Right lobe of liver (tissue), 6 donors: ENCODE measurements at regions not wholly inside any gene's neighbourhood (a gene's known extent, or its start where the extent isn't known, plus 50 kb on each side); places are given as distances from the start of the nearest gene placed in this dataset.

ENCODE experiments used
- ATAC-seq, 4 donors: fragments of 200-7000 bp; cut with Tn5 transposase; one replicate each; pipeline ENCODE4 v1.9.1; 2020; ENCODE audit warnings: mild to moderate bottlenecking in 4 of 4, moderate library complexity in 4 of 4
- DNase-seq, 3 donors: peaks; one replicate each; pipeline ENCODE4 v3.0.0-alpha.2; 2020
- H3K27ac ChIP-seq, 3 donors: fragments of 200-600 bp; one replicate each; pipeline ENCODE4 v1.8.0; 2022
- H3K27me3 ChIP-seq, 2 donors: fragments of 200-600 bp; one replicate each; pipeline ENCODE4 v1.8.0; 2022
- H3K36me3 ChIP-seq, 4 donors: fragments of 200-600 bp; sonication (generic) in 1 of 4; one replicate each; pipeline versions ENCODE4 v1.5.1 to v1.8.0; 2017 to 2022; ENCODE audit warnings: control low read depth in 1 of 4
- H3K4me1 ChIP-seq, 4 donors: fragments of 200-600 bp; sonication (generic) in 1 of 4; one replicate each; pipeline versions ENCODE4 v1.5.1 to v1.8.0; 2017 to 2022; ENCODE audit warnings: control low read depth in 1 of 4
- H3K4me3 ChIP-seq, 3 donors: fragments of 200-600 bp; one replicate each; pipeline ENCODE4 v1.8.0; 2022
- H3K9me3 ChIP-seq, 4 donors: fragments of 200-600 bp; sonication (generic) in 1 of 4; one replicate each; pipeline versions ENCODE4 v1.5.1 to v1.8.0; 2017 to 2022; ENCODE audit warnings: control low read depth in 1 of 4
- CTCF ChIP-seq, 4 donors: fragments of 200-600 bp in 3 of 4; fragments of 450-650 bp in 1 of 4; IDR thresholded peaks; one replicate each; pipeline versions ENCODE4 v1.5.1 to v1.8.0; 2016 to 2022; ENCODE audit warnings: antibody characterized with exemption in 4 of 4, mild to moderate bottlenecking in 2 of 4
- POLR2A ChIP-seq: fragments of 450-650 bp; IDR thresholded peaks from one replicate; pipeline ENCODE4 v1.6.1; 2017; ENCODE audit warnings: antibody characterized with exemption, mild to moderate bottlenecking
- WGBS: methylation state at CpG from one replicate; pipeline ENCODE4 v1.1.6; 2018; ENCODE audit warnings: low coverage, low lambda C conversion rate; ENCODE audit not compliant: insufficient coverage; ENCODE audit errors: missing lambda C conversion rate; 5-methylcytosine and 5-hydroxymethylcytosine counted together
- intact Hi-C, 2 donors: fragments of 100-400 bp; cut with DNase I; formaldehyde crosslinking; loops; one replicate each; pipeline versions ENCODE4 v1.11.2 to v1.14.1; 2022
- donor health status: DM: no; HTN: yes; CAD: no.
- donor health status: DM: no; HTN: no; CAD: no.
- donor health status: DM: no; HTN: no; CAD: no.
- donor health status: DM: no; HTN: yes; CAD: no.
- donor health status: DM: no; HTN: yes; CAD: no.

- ATAC-seq, result no peak
- WGBS, result 82% methylated on average over 8 of the region's 8 CpGs
- no peak for DNase-seq
- Histone ChIP-seq H3K27me3 (no peaks in the 10 kb centered on the region), H3K9me3 (no peaks in the 10 kb centered on the region), H3K4me3 (no peak overlapping the region), H3K27ac (no peak overlapping the region), H3K36me3 (no peaks in the 10 kb centered on the region), H3K4me1 (no peaks in the 10 kb centered on the region)
- intact Hi-C loops, result no loop called here
- TF ChIP-seq CTCF (IDR thresholded peaks at IDR 0.05), result no peak
- no peak for TF ChIP-seq POLR2A
Observed at GRCh38 chr3:152608696-152609594, 226.0 kb upstream of the P2RY1 start.

GRCh38 chr3:152609891-152610290, 225.0 kb upstream of the P2RY1 start:
- Histone ChIP-seq H3K4me3 (no peak overlapping the region), H3K9me3 (no peaks in the 10 kb centered on the region), H3K27ac (no peak overlapping the region), H3K36me3 (no peaks in the 10 kb centered on the region), H3K27me3 (no peaks in the 10 kb centered on the region), H3K4me1 (no peaks in the 10 kb centered on the region)
- intact Hi-C loops, result no loop called here
- no peak for DNase-seq
- ATAC-seq, result no peak
- TF ChIP-seq POLR2A (no peak), CTCF (IDR thresholded peaks at IDR 0.05) (no peak)

- Histone ChIP-seq H3K4me1 (no peaks in the 10 kb centered on the region), H3K27me3 (no peaks in the 10 kb centered on the region), H3K9me3 (no peaks in the 10 kb centered on the region), H3K4me3 (no peak overlapping the region), H3K27ac (no peak overlapping the region), H3K36me3 (no peaks in the 10 kb centered on the region)
- intact Hi-C loops, result no loop called here
- no peak for DNase-seq
- TF ChIP-seq CTCF (IDR thresholded peaks at IDR 0.05), result no peak
- TF ChIP-seq POLR2A, result no peak
- no peak for ATAC-seq
- 73% methylated on average over 5 of the region's 6 CpGs for WGBS
Observed at GRCh38 chr3:152610622-152611021, 224.3 kb upstream of the P2RY1 start.

GRCh38 chr3:152611905-152612304, 223.0 kb upstream of the P2RY1 start:
- DNase-seq, result no peak
- Histone ChIP-seq H3K36me3 (no peaks in the 10 kb centered on the region), H3K9me3 (no peaks in the 10 kb centered on the region), H3K27ac (no peak overlapping the region), H3K27me3 (no peaks in the 10 kb centered on the region), H3K4me1 (no peaks in the 10 kb centered on the region), H3K4me3 (no peak overlapping the region)
- TF ChIP-seq POLR2A, result no peak
- intact Hi-C loops, result no loop called here
- no peak for ATAC-seq

GRCh38 chr3:152613851-152614250, 221.1 kb upstream of the P2RY1 start:
- Histone ChIP-seq H3K4me3 (no peak overlapping the region), H3K4me1 (no peaks in the 10 kb centered on the region), H3K27ac (no peak overlapping the region), H3K36me3 (no peaks in the 10 kb centered on the region), H3K27me3 (no peaks in the 10 kb centered on the region), H3K9me3 (no peaks in the 10 kb centered on the region)
- ATAC-seq (no peak), DNase-seq (no peak)
- 32% methylated on average over 2 of the region's 2 CpGs for WGBS
- intact Hi-C loops, result no loop called here
- TF ChIP-seq POLR2A (no peak), CTCF (IDR thresholded peaks at IDR 0.05) (no peak)
